ENCODE measurements at regions not wholly inside any gene's neighbourhood (a gene's known extent, or its start where the extent isn't known, plus 50 kb on each side); places are given as distances from the start of the nearest gene placed in this dataset.

DNA sequence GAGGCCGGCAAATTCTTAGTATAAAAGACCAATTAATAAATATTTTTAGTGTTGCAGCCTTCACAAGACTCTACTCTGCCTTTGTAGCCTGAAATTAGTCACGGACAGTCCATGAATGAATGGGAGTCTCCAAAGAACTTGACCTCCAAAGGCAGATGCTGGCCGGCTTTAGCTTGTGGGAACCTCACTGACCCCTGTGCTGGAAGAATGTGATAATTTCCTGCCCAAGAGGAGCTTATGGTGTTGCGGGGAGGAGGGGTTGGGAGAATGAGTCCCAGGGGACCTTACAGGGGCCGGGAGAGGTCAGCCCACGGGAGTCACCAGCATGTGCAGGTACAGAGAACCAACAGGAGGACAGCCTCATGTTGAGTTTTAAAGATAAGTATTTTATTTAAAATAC lies 143.1 kb downstream of the IRX2 start:
- TF ChIP-seq, protein P1, sequence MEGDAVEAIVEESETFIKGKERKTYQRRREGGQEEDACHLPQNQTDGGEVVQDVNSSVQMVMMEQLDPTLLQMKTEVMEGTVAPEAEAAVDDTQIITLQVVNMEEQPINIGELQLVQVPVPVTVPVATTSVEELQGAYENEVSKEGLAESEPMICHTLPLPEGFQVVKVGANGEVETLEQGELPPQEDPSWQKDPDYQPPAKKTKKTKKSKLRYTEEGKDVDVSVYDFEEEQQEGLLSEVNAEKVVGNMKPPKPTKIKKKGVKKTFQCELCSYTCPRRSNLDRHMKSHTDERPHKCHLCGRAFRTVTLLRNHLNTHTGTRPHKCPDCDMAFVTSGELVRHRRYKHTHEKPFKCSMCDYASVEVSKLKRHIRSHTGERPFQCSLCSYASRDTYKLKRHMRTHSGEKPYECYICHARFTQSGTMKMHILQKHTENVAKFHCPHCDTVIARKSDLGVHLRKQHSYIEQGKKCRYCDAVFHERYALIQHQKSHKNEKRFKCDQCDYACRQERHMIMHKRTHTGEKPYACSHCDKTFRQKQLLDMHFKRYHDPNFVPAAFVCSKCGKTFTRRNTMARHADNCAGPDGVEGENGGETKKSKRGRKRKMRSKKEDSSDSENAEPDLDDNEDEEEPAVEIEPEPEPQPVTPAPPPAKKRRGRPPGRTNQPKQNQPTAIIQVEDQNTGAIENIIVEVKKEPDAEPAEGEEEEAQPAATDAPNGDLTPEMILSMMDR (conservative IDR thresholded peaks at IDR 0.05; ENCODE audit: low read length): no peak
- TF ChIP-seq EZH2phosphoT487 (IDR thresholded peaks at IDR 0.05; ENCODE audit: borderline replicate concordance): no peak
- H3K27me3 ChIP-seq (ENCODE audit: insufficient read depth, low read length, poor library complexity, severe bottlenecking): no peaks in the 10 kb centered on the region
- no peak overlapping the region for H3K9ac ChIP-seq (ENCODE audit: low read depth, low read length, poor library complexity, severe bottlenecking)
- no peaks in the 10 kb centered on the region for H3K79me2 ChIP-seq (ENCODE audit: insufficient read depth, low read length)
- H4K20me1 ChIP-seq (ENCODE audit: insufficient read depth, low read length, poor library complexity, severe bottlenecking): no peaks in the 10 kb centered on the region
- H3K36me3 ChIP-seq (ENCODE audit: insufficient read depth, low read length): no peaks in the 10 kb centered on the region
- H3K4me3 ChIP-seq (ENCODE audit: low read length, poor library complexity, severe bottlenecking): no peak overlapping the region
- no peaks in the 10 kb centered on the region for H3F3A ChIP-seq (ENCODE audit: low read depth)
- no peaks in the 10 kb centered on the region for H3K4me1 ChIP-seq (ENCODE audit: insufficient read depth, low read length, poor library complexity, severe bottlenecking)
- H3K4me2 ChIP-seq (ENCODE audit: low read depth, low read length, poor library complexity, severe bottlenecking): no peak overlapping the region
- no peaks in the 10 kb centered on the region for H3K9me2 ChIP-seq (replicated peaks; ENCODE audit: low read depth, low read length)
- no peak overlapping the region for H2AFZ ChIP-seq (ENCODE audit: low read length)
- H3K9me3 ChIP-seq (ENCODE audit: insufficient read depth, low read depth, low read length): peaks cover 9% of the 10 kb centered on the region; the same call in 1 of the 2 replicates

DNA sequence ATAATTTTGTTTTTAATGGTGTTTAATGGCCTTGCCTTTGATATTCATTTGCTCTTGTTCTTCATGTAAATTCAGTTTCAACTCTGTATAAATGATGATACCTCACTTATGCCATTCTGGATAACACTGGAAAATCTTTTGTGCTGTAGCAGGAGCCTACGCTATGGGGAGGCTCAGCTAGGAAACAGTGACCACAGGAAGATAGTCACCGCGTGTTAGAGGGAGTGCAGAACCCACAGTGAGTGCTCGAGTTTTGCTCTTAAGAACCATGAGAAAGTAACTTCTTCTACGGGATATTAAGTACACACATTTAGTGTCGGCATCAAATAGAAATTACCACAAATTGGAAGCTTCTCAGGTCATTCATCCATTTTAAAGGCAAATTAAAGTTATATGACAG lies 143.9 kb downstream of the IRX2 start:
- no peaks in the 10 kb centered on the region for H3F3A ChIP-seq (ENCODE audit: low read depth)
- no peaks in the 10 kb centered on the region for H3K4me1 ChIP-seq (ENCODE audit: insufficient read depth, low read length, poor library complexity, severe bottlenecking)
- TF ChIP-seq, protein P1 (conservative IDR thresholded peaks at IDR 0.05; ENCODE audit: low read length): no peak
- no peak for TF ChIP-seq EZH2phosphoT487 (IDR thresholded peaks at IDR 0.05; ENCODE audit: borderline replicate concordance)
- no peaks in the 10 kb centered on the region for H3K79me2 ChIP-seq (ENCODE audit: insufficient read depth, low read length)
- no peak overlapping the region for H3K4me3 ChIP-seq (ENCODE audit: low read length, poor library complexity, severe bottlenecking)
- H3K9me3 ChIP-seq (ENCODE audit: insufficient read depth, low read depth, low read length): peaks cover 9% of the 10 kb centered on the region; the same call in 1 of the 2 replicates
- no peaks in the 10 kb centered on the region for H4K20me1 ChIP-seq (ENCODE audit: insufficient read depth, low read length, poor library complexity, severe bottlenecking)
- no peak overlapping the region for H2AFZ ChIP-seq (ENCODE audit: low read length)
- no peaks in the 10 kb centered on the region for H3K36me3 ChIP-seq (ENCODE audit: insufficient read depth, low read length)
- no peak overlapping the region for H3K4me2 ChIP-seq (ENCODE audit: low read depth, low read length, poor library complexity, severe bottlenecking)
- no peaks in the 10 kb centered on the region for H3K27me3 ChIP-seq (ENCODE audit: insufficient read depth, low read length, poor library complexity, severe bottlenecking)
- H3K9me2 ChIP-seq (replicated peaks; ENCODE audit: low read depth, low read length): no peaks in the 10 kb centered on the region
- H3K9ac ChIP-seq (ENCODE audit: low read depth, low read length, poor library complexity, severe bottlenecking): no peak overlapping the region

DNA sequence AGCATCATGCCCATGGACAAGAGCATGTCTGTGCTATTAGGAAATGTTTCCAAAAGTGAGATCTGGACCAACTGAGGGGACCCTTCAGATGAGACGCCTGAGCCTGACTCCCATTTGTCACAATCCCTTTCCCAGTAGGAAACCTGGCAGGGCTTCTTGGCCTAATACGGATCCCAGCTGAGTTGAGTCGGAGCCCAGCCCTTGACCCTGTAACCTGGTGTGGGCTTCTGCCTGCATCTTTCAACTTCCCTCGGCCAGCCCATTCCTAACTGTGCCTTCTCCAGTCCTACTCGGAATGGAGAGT lies 148.3 kb downstream of the IRX2 start:
- H3K4me1 ChIP-seq (ENCODE audit: insufficient read depth, low read length, poor library complexity, severe bottlenecking): no peaks in the 10 kb centered on the region
- no peaks in the 10 kb centered on the region for H3K27me3 ChIP-seq (ENCODE audit: insufficient read depth, low read length, poor library complexity, severe bottlenecking)
- H3K9me2 ChIP-seq (replicated peaks; ENCODE audit: low read depth, low read length): no peaks in the 10 kb centered on the region
- H2AFZ ChIP-seq (ENCODE audit: low read length): no peak overlapping the region
- H3K9me3 ChIP-seq (ENCODE audit: insufficient read depth, low read depth, low read length): peaks cover 6% of the 10 kb centered on the region; the same call in 1 of the 2 replicates
- no peaks in the 10 kb centered on the region for H3K79me2 ChIP-seq (ENCODE audit: insufficient read depth, low read length)
- H3K36me3 ChIP-seq (ENCODE audit: insufficient read depth, low read length): no peaks in the 10 kb centered on the region
- no peak overlapping the region for H3K9ac ChIP-seq (ENCODE audit: low read depth, low read length, poor library complexity, severe bottlenecking)
- no peak overlapping the region for H3K4me2 ChIP-seq (ENCODE audit: low read depth, low read length, poor library complexity, severe bottlenecking)
- H3F3A ChIP-seq (ENCODE audit: low read depth): no peaks in the 10 kb centered on the region
- TF ChIP-seq EZH2phosphoT487 (IDR thresholded peaks at IDR 0.05; ENCODE audit: borderline replicate concordance): no peak
- TF ChIP-seq, protein P1 (conservative IDR thresholded peaks at IDR 0.05; ENCODE audit: low read length): no peak
- no peaks in the 10 kb centered on the region for H4K20me1 ChIP-seq (ENCODE audit: insufficient read depth, low read length, poor library complexity, severe bottlenecking)
- H3K4me3 ChIP-seq (ENCODE audit: low read length, poor library complexity, severe bottlenecking): no peak overlapping the region

All from Loucy (cell line).